ENCODE measurements at regions not wholly inside any gene's neighbourhood (a gene's known extent, or its start where the extent isn't known, plus 50 kb on each side); places are given as distances from the start of the nearest gene placed in this dataset.

GRCh38 chr4:62881210-62881609 is 1528.0 kb downstream of the TECRL start:
- Histone ChIP-seq H3K4me3 (no peak overlapping the region), H3K27me3 (no peaks in the 10 kb centered on the region), H3K4me1 (no peaks in the 10 kb centered on the region), H3K9me3 (no peaks in the 10 kb centered on the region), H3K36me3 (no peaks in the 10 kb centered on the region), H3K27ac (no peak overlapping the region)
- DNase-seq (ENCODE audit: low spot score in 2 of 2): no peak
- WGBS, 2 donors: 89 to 91% methylated on average over 2 of the region's 2 CpGs
- no peak for TF ChIP-seq POLR2A (IDR thresholded peaks at IDR 0.05)

DNA sequence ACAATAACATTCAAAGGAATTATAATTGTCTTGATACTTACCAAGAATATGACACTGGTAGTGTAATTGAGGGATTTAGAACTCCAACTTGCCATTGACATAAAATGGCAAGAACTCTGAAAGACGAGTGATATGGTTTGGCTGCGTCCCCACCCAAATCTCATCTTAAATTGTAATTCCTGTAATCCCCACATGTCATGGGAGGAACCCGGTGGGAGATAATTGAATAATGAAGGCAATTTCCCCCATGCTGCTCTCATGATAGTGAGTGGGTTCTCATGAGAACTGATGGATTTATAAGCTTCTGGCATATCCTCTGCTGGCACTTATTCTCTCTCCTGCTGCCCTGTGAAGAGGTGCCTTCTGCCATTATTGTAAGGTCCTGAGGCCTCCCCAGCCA is 1536.4 kb downstream of the TECRL start:
- 92 to 93% methylated on average over 3 of the region's 3 CpGs for whole genome bisulfite sequencing, 2 donors

GRCh38 chr4:62871078-62871477 is 1538.2 kb downstream of the TECRL start:
- Histone ChIP-seq H3K36me3 (no peaks in the 10 kb centered on the region), H3K27me3 (no peaks in the 10 kb centered on the region), H3K27ac (no peak overlapping the region), H3K4me1 (no peaks in the 10 kb centered on the region), H3K4me3 (no peak overlapping the region), H3K9me3 (no peaks in the 10 kb centered on the region)
- 72 to 75% methylated on average over 1 of the region's 1 CpG for WGBS, 2 donors
- TF ChIP-seq POLR2A (IDR thresholded peaks at IDR 0.05) (no peak), EP300 (IDR thresholded peaks at IDR 0.05) (no peak)
- TF ChIP-seq, protein P1, sequence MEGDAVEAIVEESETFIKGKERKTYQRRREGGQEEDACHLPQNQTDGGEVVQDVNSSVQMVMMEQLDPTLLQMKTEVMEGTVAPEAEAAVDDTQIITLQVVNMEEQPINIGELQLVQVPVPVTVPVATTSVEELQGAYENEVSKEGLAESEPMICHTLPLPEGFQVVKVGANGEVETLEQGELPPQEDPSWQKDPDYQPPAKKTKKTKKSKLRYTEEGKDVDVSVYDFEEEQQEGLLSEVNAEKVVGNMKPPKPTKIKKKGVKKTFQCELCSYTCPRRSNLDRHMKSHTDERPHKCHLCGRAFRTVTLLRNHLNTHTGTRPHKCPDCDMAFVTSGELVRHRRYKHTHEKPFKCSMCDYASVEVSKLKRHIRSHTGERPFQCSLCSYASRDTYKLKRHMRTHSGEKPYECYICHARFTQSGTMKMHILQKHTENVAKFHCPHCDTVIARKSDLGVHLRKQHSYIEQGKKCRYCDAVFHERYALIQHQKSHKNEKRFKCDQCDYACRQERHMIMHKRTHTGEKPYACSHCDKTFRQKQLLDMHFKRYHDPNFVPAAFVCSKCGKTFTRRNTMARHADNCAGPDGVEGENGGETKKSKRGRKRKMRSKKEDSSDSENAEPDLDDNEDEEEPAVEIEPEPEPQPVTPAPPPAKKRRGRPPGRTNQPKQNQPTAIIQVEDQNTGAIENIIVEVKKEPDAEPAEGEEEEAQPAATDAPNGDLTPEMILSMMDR (IDR thresholded peaks at IDR 0.05): no peak
- DNase-seq (ENCODE audit: low spot score in 2 of 2): no peak

More for the DNA sequence above, 1536.4 kb downstream of the TECRL start:
- no peaks in the 10 kb centered on the region for H3K4me1 ChIP-seq
- no peak for TF ChIP-seq EP300 (IDR thresholded peaks at IDR 0.05)
- no peak for TF ChIP-seq POLR2A (IDR thresholded peaks at IDR 0.05)
- TF ChIP-seq, protein P1 (IDR thresholded peaks at IDR 0.05): no peak
- H3K27me3 ChIP-seq: no peaks in the 10 kb centered on the region
- H3K4me3 ChIP-seq: no peak overlapping the region
- DNase-seq (ENCODE audit: low spot score in 2 of 2): no peak
- H3K9me3 ChIP-seq: no peaks in the 10 kb centered on the region
- H3K27ac ChIP-seq: no peak overlapping the region
- no peaks in the 10 kb centered on the region for H3K36me3 ChIP-seq

- TF ChIP-seq POLR2A (IDR thresholded peaks at IDR 0.05) (no peak), EP300 (IDR thresholded peaks at IDR 0.05) (no peak)
- TF ChIP-seq, protein P1 (IDR thresholded peaks at IDR 0.05): no peak
- H3K36me3 ChIP-seq: no peaks in the 10 kb centered on the region
- WGBS, 2 donors: 74 to 75% methylated on average over 3 of the region's 3 CpGs
- H3K27me3 ChIP-seq: no peaks in the 10 kb centered on the region
- no peak for DNase-seq (ENCODE audit: low spot score in 2 of 2)
- H3K4me1 ChIP-seq: no peaks in the 10 kb centered on the region
- H3K27ac ChIP-seq: no peak overlapping the region
- H3K4me3 ChIP-seq: no peak overlapping the region
- no peaks in the 10 kb centered on the region for H3K9me3 ChIP-seq
Observed at GRCh38 chr4:62870451-62870850, 1538.8 kb downstream of the TECRL start.

GRCh38 chr4:62865261-62865660 is 1544.0 kb downstream of the TECRL start:
- Histone ChIP-seq H3K27ac (no peak overlapping the region), H3K9me3 (no peaks in the 10 kb centered on the region), H3K36me3 (no peaks in the 10 kb centered on the region), H3K4me1 (no peaks in the 10 kb centered on the region), H3K4me3 (no peak overlapping the region), H3K27me3 (no peaks in the 10 kb centered on the region)
- 92 to 94% methylated on average over 3 of the region's 3 CpGs for WGBS, 2 donors
- TF ChIP-seq, protein P1 (IDR thresholded peaks at IDR 0.05): no peak
- TF ChIP-seq POLR2A (IDR thresholded peaks at IDR 0.05) (no peak), EP300 (IDR thresholded peaks at IDR 0.05) (no peak)
- no peak for DNase-seq (ENCODE audit: low spot score in 2 of 2)

DNA sequence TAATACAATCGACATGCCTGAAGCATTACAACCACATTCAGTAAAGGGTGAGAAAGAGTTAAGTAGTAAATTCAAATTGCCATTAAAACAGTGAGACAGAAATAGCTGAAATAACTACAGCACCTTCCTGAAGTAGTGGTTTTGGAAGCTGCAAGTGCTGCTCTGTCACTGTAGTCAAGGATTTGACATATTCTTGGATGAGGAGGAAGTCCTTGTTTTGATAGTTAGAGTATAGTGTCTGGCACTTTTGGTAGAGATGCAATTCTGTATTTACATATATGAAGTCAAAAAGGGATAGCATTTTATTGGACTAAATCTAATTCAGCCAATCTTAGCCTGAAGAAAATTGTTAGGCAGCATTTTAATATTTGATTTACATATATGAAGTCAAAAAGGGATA is 1559.6 kb downstream of the TECRL start:
- DNase-seq (ENCODE audit: low spot score in 2 of 2): no peak
- Histone ChIP-seq H3K4me1 (no peaks in the 10 kb centered on the region), H3K4me3 (no peak overlapping the region), H3K9me3 (no peaks in the 10 kb centered on the region), H3K27ac (no peak overlapping the region), H3K27me3 (no peaks in the 10 kb centered on the region), H3K36me3 (no peaks in the 10 kb centered on the region)
- WGBS, 2 donors: 71 to 76% methylated on average over 1 of the region's 1 CpG
- TF ChIP-seq POLR2A (IDR thresholded peaks at IDR 0.05): no peak
- TF ChIP-seq, protein P1 (IDR thresholded peaks at IDR 0.05): no peak
- no peak for TF ChIP-seq EP300 (IDR thresholded peaks at IDR 0.05)
